ENCODE measurements at regions not wholly inside any gene's neighbourhood (a gene's known extent, or its start where the extent isn't known, plus 50 kb on each side); places are given as distances from the start of the nearest gene placed in this dataset.

DNA sequence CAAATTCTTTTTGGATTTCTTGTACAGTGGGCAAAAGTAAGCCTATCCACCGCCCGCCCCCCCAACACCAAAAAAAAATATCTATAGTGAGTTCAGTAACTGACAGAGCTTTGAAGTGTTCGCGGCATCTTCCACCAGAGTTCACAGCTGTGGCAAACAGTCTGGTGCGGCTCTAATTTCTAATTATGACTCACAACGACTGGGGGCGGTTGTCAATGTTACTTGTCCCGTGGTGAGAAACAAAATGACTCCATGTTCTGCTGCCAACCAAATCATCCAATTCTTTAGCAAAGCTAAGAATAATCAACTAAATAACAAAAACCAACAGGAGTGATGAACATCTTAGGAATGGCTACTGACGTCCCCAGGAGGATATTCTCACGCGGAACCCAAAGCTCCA lies 392.5 kb upstream of the SALL3 start:
- no peak for DNase-seq

GRCh38 chr18:78587626-78588600 lies 391.7 kb upstream of the SALL3 start:
- DNase-seq, result no peak

DNA sequence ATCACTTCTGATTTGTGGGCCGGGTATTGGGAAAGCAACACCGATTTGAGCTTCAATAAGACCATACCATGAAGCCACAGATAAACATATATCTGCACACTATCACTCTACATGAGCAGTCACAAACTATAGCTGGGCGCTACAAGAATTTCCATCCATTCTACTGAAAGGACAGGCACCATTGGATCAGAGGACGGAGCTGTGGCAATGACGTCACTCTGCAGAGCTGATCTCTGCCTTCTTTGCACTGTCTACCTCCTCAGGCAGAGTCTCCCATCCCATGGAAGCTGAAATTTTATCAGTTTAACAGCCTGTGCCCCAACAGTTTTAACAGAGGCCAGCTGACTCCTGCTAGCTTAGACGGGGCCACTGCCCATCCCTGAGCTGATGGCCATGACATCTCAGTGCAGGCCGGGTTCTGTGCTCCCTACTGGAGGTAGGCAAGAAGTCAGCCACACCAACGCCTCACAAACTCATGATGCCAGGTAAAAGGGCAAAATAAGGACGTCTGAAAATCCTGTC lies 389.6 kb upstream of the SALL3 start:
- DNase-seq, result no peak

- no peak for DNase-seq
Observed at GRCh38 chr18:78595453-78595852, 384.2 kb upstream of the SALL3 start.

- DNase-seq, result no peak
Observed at GRCh38 chr18:78595924-78596573, 383.6 kb upstream of the SALL3 start.

DNA sequence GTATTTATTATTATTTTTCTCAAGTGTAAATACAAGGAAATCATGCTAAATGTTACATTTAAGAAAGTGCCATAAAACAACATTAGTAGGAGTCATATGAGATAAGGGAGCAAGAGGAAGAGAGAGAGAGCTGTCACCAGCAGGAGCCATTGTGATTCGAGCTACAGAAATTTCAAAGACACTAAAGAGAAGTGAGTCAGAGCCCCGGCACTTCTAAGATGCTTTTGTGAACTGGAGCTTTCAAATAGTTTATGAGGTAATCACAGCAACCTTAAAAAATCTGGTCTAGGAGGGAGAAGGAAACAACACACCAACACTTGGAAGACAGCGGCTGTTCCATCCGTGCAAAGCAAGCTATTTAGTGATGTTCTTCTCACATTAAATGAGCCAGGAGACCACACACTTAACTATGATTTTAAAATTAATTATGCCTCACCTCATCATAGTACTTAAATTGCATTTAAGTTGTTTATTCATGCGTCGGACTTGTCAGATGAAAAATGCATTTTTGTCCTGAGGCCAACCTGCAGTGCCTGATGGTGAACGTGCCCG lies 382.7 kb upstream of the SALL3 start:
- DNase-seq, result no peak

DNA sequence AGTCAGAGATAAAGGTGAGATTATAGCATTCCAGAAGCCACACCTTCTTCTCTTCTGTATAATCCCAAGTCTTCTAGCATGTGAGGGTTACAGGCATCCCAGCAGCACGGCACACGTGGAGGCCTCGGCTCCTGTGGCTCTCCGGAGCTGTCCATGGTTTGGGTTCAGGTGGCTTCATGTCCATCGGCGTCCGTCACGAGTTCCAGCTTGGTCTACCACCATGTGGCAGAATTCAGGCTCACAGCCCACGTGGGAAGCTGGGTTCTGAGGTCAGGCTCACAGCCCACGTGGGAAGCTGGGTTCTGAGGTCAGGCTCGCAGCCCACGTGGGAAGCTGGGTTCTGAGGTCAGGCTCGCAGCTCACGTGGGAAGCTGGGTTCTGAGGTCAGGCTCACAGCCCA lies 378.3 kb upstream of the SALL3 start:
- no peak for DNase-seq

DNA sequence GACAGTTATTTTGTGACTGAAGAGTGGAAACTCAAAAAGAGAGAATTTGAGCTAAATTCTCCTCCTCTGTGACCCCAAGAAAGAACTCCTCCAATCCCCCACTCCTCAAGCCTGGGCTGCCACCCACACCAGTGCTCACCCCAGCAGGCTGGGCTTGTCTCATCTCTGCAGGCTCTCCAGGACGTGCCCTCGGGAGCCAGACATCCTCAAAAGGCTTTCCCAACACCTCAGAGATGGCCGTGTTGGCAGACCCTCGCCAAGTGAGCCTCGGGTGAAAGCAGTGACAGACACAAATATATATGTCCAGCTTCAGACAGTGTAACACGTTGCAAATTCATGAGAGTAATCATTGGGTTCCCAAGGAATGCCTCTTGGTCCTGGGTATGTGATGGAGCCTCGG lies 377.7 kb upstream of the SALL3 start:
- DNase-seq, result no peak

- no peak for DNase-seq
Observed at GRCh38 chr18:78602430-78602829, 377.2 kb upstream of the SALL3 start.

- no peak for DNase-seq
Observed at GRCh38 chr18:78603102-78603983, 376.3 kb upstream of the SALL3 start.

- DNase-seq, result no peak
Observed at GRCh38 chr18:78605255-78605654, 374.4 kb upstream of the SALL3 start.

GRCh38 chr18:78607221-78607620 lies 372.4 kb upstream of the SALL3 start:
- DNase-seq, result no peak

DNA sequence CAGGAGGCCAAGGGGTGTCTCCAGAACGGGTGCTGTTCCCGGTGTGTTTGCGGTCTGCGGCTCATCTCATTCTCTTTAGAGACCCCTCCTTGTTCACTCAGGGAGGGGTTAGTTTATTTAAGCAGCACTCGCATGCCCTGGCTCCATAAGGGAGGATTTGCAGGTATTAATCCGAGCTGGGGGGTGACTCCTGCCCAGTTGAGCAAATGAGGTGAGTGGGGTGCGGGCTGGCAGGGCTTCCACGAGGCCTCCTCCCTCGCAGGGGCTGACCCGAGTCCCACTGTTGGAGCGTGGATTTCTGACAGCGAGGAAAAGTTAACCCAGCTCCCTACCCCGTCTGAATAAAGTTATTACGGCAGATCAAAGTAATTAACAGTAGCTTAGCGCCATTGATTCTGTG lies 371.8 kb upstream of the SALL3 start:
- DNase-seq, result no peak

DNA sequence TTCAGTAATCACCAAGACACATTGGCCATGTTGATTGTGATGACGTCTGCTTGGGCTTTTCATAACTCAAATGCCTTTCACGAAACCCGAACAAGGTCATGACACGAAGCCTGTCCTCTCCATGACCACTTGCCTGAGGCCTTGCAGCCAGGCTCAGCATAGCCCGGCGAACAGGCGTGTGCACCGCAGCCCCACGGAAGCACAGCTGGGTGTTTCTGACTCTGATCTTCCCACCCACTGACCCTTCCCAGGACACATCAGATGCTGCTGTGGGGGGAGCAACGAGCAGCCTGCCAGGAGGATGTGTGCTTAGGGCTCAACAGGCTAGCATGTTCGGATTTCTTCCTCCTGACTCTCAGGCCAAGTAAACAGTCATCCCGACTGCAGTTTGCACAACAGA lies 369.4 kb upstream of the SALL3 start:
- DNase-seq, result no peak

- no peak for DNase-seq
Observed at GRCh38 chr18:78611201-78611800, 368.3 kb upstream of the SALL3 start.

GRCh38 chr18:78611869-78612268 lies 367.7 kb upstream of the SALL3 start:
- DNase-seq, result no peak

GRCh38 chr18:78612318-78612717 lies 367.3 kb upstream of the SALL3 start:
- no peak for DNase-seq

GRCh38 chr18:78612801-78613200 lies 366.8 kb upstream of the SALL3 start:
- no peak for DNase-seq

- no peak for DNase-seq
Observed at GRCh38 chr18:78618726-78619125, 360.9 kb upstream of the SALL3 start.

- no peak for DNase-seq
Observed at GRCh38 chr18:78619854-78620253, 359.8 kb upstream of the SALL3 start.

DNA sequence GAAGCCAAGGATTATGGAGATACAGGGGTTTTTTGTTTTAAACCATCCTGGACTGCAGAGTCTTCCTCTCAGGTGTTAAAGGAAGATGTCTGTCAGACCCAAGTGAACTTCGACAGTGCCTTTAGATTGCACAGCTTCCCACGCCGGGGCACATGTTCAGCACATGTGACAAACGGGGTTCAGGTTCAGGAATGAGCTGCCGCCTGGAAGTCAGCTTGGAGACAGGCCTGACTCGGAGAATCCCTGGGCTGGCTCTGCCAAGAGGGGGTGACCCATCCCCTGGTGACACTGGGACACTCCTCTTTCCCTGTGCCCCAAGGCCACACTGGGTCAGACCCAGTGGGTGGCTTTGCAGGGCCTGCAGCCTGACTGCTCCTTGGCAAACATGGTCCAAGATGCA lies 359.3 kb upstream of the SALL3 start:
- no peak for DNase-seq

DNA sequence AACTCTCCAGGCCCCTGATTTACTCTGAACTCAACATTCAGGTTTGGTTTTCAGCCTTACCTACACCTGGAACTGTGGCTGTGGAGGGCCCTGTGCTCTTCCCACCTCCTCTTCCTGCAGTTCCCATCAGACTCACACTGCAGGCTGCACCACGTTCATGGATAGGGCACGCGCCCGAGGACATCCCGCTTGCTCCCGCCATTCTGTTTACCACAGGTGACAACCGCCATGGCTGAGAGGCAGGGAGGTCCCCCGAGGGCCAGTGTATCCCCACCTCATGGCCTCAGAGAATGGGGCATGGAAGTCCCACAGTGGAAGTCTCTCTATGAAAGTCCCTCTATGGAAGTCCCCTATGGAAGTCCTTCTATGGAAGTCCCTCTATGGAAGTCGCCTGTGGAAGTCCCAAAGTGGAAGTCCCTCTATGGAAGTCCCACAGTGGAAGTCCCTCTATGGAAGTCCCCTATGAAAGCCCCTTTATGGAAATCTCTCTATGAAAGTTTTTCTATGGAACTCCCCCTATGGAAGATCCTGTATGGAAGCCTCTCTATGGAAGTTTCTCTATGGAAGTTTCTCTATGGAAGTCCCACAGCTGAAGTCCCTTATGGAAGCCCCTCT lies 358.4 kb upstream of the SALL3 start:
- no peak for DNase-seq
